BJ (cell line): ENCODE measurements at regions not wholly inside any gene's neighbourhood (a gene's known extent, or its start where the extent isn't known, plus 50 kb on each side); places are given as distances from the start of the nearest gene placed in this dataset.

ENCODE experiments used
- CTCF ChIA-PET: fragments of 350-600 bp; formaldehyde crosslinking; extraction: SDS; loops from one replicate; lab custom pipeline; 2021; ENCODE audit warnings: antibody characterized with exemption, inconsistent platforms; lab: Yijun Ruan, JAX
- POLR2A ChIA-PET: fragments of 300-600 bp; sonication (Branson Sonifier 250); formaldehyde crosslinking; extraction: SDS; loops from one replicate; lab custom pipeline; 2021; ENCODE audit warnings: antibody characterized with exemption; lab: Charles Lee
- DNase-seq: peaks from one replicate; pipeline ENCODE4 v3.0.0-alpha.2; 2011; ENCODE audit warnings: low read depth
- H3K27me3 ChIP-seq: 2 replicates; pipeline ENCODE4 v1.6.0; 2011; ENCODE audit warnings: low read length; ENCODE audit not compliant: control insufficient read depth, insufficient read depth
- H3K36me3 ChIP-seq: 2 replicates; pipeline ENCODE4 v1.5.1; 2011; ENCODE audit warnings: low read length; ENCODE audit not compliant: control insufficient read depth, insufficient read depth
- H3K4me3 ChIP-seq: 2 replicates; pipeline ENCODE4 v1.5.1; 2011; ENCODE audit warnings: low read depth, mild to moderate bottlenecking, control low read depth, low read length
- TF ChIP-seq, protein P1 (sequence below): IDR thresholded peaks from 2 replicates; pipeline ENCODE4 v1.5.1; 2011; ENCODE audit warnings: low read depth, mild to moderate bottlenecking, control low read depth, inconsistent platforms, low read length, moderate library complexity; ENCODE audit not compliant: insufficient read depth

DNA sequence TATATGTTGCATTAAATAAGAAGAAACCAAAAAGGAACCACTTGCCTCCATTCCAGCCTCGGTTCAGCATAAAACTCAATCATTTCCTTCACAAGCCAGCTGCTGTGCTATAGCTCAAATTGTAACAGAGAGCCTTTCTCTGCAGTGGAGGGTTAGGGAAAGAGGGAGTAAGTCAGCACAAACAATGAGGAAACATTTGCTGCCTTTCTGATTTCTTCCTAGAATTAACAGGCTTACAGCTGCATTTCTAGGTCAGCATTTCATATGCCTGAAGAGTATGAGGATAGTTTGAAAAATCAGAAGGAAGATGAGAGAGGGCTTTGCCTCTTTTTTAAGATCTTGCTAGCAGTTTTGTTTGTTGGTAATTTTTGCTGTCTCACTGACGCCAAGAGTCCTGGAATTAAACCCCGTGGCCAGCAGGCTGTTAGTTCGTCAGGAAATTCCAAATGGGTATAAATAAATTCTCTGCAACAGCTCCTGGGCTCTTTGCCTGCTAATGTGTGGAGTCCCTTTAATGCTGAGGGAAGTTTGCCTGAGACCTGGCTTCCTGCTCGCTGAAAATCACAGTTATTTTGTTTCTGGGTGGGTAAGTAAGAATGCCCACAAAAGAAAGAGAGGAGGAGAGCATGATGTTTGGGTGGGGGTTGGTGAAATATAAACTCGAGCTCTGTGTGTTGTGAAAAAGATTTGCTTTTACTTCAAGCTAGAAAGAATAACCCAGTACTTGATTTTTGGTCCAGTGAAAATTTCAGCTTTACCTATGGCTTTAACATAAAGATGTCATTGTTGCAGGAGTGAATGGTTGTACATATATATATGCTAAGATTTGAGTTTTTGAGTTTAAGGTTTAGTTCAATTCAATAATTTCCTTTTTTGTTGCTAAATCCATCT, 148.1 kb upstream of the DMRT1 start:
- H3K36me3 ChIP-seq: no peaks in the 10 kb centered on the region
- no peaks in the 10 kb centered on the region for H3K27me3 ChIP-seq
- DNase-seq: no peak
- H3K4me3 ChIP-seq: peak overlapping the region; percentile 20; the same call in 1 of the 2 replicates
- CTCF ChIA-PET: interaction anchor here (0.7 to 2.5 kb wide), 11 partner anchors 9 to 119 kb away, joined by 3 to 13 read pairs (median 4); no protein-coding TSS in a partner anchor
- TF ChIP-seq, protein P1, sequence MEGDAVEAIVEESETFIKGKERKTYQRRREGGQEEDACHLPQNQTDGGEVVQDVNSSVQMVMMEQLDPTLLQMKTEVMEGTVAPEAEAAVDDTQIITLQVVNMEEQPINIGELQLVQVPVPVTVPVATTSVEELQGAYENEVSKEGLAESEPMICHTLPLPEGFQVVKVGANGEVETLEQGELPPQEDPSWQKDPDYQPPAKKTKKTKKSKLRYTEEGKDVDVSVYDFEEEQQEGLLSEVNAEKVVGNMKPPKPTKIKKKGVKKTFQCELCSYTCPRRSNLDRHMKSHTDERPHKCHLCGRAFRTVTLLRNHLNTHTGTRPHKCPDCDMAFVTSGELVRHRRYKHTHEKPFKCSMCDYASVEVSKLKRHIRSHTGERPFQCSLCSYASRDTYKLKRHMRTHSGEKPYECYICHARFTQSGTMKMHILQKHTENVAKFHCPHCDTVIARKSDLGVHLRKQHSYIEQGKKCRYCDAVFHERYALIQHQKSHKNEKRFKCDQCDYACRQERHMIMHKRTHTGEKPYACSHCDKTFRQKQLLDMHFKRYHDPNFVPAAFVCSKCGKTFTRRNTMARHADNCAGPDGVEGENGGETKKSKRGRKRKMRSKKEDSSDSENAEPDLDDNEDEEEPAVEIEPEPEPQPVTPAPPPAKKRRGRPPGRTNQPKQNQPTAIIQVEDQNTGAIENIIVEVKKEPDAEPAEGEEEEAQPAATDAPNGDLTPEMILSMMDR: no peak
- POLR2A ChIA-PET: interaction anchor here (0.7 to 0.9 kb wide), 2 partner anchors 10 to 58 kb away, joined by 3 to 4 read pairs; no protein-coding TSS in a partner anchor

DNA sequence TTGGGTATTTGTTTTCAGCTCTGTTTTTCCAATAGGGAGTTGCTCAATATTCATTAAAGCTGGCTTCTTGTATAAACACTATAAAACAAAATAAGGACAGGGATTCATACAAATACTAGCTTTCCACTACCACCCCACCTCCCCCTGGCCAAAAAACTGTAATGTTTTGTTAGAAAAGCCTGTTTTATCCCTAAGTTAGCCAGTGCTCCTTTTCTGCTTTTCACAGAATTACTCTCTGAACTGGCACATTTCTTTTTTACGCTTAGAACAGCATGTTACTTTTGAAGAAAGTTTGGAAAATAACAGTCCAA, 147.4 kb upstream of the DMRT1 start:
- DNase-seq: no peak
- ChIA-PET CTCF (interaction anchor here (0.7 to 2.5 kb wide), 11 partner anchors 9 to 119 kb away, joined by 3 to 13 read pairs (median 4); no protein-coding TSS in a partner anchor), POLR2A (no interaction called here)
- TF ChIP-seq, protein P1: no peak
- H3K27me3 ChIP-seq: no peaks in the 10 kb centered on the region
- H3K36me3 ChIP-seq: no peaks in the 10 kb centered on the region
- H3K4me3 ChIP-seq: peak overlapping the region; percentile 20; the same call in 1 of the 2 replicates

GRCh38 chr9:694403-695154, 146.9 kb upstream of the DMRT1 start:
- Histone ChIP-seq H3K36me3 (no peaks in the 10 kb centered on the region), H3K4me3 (peak overlapping the region; percentile 19), H3K27me3 (no peaks in the 10 kb centered on the region)
- ChIA-PET POLR2A (no interaction called here), CTCF (interaction anchor here (0.7 to 2.5 kb wide), 7 partner anchors 9 to 118 kb away, joined by 3 to 13 read pairs (median 3); no protein-coding TSS in a partner anchor)
- no peak for DNase-seq
- TF ChIP-seq, protein P1: no peak

DNA sequence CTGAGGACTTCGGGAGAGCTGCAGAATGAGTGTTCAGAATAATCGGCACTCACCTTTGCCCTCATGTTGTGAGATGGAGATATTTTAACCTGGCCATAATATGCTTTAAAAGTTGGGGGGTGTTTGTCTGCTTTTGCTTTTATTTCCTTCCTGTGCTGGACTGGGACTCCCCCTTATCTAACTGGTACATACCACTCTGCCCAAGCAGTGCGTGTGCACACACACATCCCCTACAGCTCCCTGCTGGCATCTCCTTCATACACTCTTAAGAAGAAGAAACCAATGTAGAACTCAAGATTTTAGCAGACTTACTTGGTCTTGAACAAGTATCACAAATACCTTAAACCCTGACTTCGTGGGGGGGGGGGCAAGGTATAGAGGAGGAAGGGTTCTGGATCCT, 146.2 kb upstream of the DMRT1 start:
- TF ChIP-seq, protein P1: no peak
- Histone ChIP-seq H3K27me3 (no peaks in the 10 kb centered on the region), H3K4me3 (no peak overlapping the region), H3K36me3 (no peaks in the 10 kb centered on the region)
- ChIA-PET CTCF (interaction anchor here (2.5 kb wide), 1 partner anchor 60 kb away, joined by 13 read pairs; no protein-coding TSS in a partner anchor), POLR2A (no interaction called here)
- DNase-seq: no peak
